ENCODE measurements at regions not wholly inside any gene's neighbourhood (a gene's known extent, or its start where the extent isn't known, plus 50 kb on each side); places are given as distances from the start of the nearest gene placed in this dataset.

GRCh38 chr4:54575919-54576318, 81.8 kb upstream of the KIT start:
- Histone ChIP-seq H3K27ac (replicated peaks in 1 of 4) (no peak overlapping the region), H3K36me3 (no peaks in the 10 kb centered on the region), H3K9me3 (no peaks in the 10 kb centered on the region), H3K4me1 (no peaks in the 10 kb centered on the region), H3K4me3 (no peak overlapping the region), H3K27me3 (no peaks in the 10 kb centered on the region)
- no peak for DNase-seq (ENCODE audit: extremely low spot score)
- intact Hi-C loops (cut with DNase I), result no loop called here
- WGBS, result 87% methylated on average over 2 of the region's 2 CpGs
- TF ChIP-seq POLR2AphosphoS5 (IDR thresholded peaks at IDR 0.05), result no peak
- TF ChIP-seq CTCF (IDR thresholded peaks at IDR 0.05), result no peak
- TF ChIP-seq EP300 (IDR thresholded peaks at IDR 0.05), result no peak
- TF ChIP-seq POLR2A (IDR thresholded peaks at IDR 0.05; ENCODE audit: low read depth), result no peak

GRCh38 chr4:54581807-54582206, 76.0 kb upstream of the KIT start:
- Histone ChIP-seq H3K4me3 (no peak overlapping the region), H3K36me3 (no peaks in the 10 kb centered on the region), H3K27me3 (no peaks in the 10 kb centered on the region), H3K27ac (replicated peaks in 1 of 4) (no peak overlapping the region), H3K4me1 (no peaks in the 10 kb centered on the region), H3K9me3 (no peaks in the 10 kb centered on the region)
- intact Hi-C loops (cut with DNase I), result no loop called here
- WGBS, result 41% methylated on average over 2 of the region's 2 CpGs
- TF ChIP-seq EP300 (IDR thresholded peaks at IDR 0.05) (no peak), POLR2AphosphoS5 (IDR thresholded peaks at IDR 0.05) (no peak), POLR2A (IDR thresholded peaks at IDR 0.05; ENCODE audit: low read depth) (no peak), CTCF (IDR thresholded peaks at IDR 0.05) (no peak)
- no peak for DNase-seq (ENCODE audit: extremely low spot score)

DNA sequence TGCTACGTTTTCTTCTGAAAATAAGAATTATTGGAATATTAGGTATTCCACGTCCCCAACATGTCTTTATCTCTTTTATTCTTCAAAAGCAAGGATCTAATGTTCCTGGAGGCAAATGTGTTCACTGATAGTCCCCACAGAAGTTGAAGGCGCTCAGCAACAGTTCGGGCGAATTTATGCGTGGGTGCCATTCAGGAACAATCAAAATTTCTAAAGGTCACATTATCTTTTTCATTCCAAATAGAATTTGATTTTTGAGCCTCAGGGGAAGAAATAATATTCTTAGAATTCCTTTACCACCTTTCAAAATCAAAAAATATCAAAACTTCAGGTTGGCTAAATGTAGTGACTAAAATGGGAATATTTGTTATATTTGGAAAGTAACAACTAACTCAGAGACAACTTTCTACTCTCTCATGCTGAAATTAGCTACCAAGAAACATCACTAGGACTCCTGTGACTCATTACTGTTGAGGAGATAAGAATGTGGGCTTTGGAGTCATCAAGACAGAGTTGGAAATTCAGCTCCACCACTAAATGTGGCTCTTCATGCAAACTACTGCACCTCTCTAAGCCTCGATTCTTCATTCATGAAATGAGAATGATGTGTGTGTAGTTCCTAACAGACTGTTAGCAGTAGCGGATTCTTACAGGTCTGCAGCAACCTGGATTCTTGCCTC, 72.3 kb upstream of the KIT start:
- Histone ChIP-seq H3K9me3 (no peaks in the 10 kb centered on the region), H3K36me3 (no peaks in the 10 kb centered on the region), H3K27me3 (no peaks in the 10 kb centered on the region), H3K4me1 (no peaks in the 10 kb centered on the region), H3K4me3 (no peak overlapping the region), H3K27ac (replicated peaks in 1 of 4) (no peak overlapping the region)
- DNase-seq (ENCODE audit: extremely low spot score), result no peak
- WGBS, result 92% methylated on average over 8 of the region's 8 CpGs
- TF ChIP-seq EP300 (IDR thresholded peaks at IDR 0.05) (no peak), POLR2A (IDR thresholded peaks at IDR 0.05; ENCODE audit: low read depth) (no peak), POLR2AphosphoS5 (IDR thresholded peaks at IDR 0.05) (no peak), CTCF (IDR thresholded peaks at IDR 0.05) (no peak)
- intact Hi-C loops (cut with DNase I), result no loop called here

DNA sequence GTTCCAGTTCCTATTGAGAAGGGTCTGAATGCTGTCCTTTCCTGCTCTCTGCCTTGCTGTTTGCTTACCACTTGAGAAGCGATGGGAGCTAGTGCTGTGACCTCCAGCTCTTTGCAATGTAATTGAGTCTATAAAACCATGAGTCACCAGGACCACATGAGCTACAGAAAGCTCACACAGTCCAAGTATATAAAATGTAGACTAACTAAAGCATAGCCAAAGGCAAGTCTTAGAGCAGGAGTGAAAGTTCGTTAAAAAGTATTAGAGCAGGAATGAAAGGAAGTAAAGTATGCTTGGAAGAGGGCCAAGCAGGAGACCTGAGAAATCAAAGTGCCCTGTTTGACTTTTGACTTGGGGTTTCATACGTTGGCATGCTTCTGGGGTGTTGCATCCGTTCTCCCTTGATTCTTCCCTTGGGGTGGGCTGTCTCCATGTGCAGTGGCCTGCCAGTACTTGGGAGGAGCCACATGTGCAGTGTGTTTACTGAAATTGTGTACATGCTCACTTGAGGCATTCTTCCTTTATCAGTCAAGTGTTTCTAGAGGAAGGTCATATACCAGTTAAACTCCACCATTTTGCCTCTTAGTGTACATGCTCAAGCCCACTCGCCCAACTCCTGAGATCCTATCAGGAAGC, 71.3 kb upstream of the KIT start:
- no peak overlapping the region for H3K4me3 ChIP-seq
- H3K27me3 ChIP-seq, result no peaks in the 10 kb centered on the region
- intact Hi-C loops (cut with DNase I), result no loop called here
- H3K36me3 ChIP-seq, result no peaks in the 10 kb centered on the region
- no peak for DNase-seq (ENCODE audit: extremely low spot score)
- TF ChIP-seq POLR2AphosphoS5 (IDR thresholded peaks at IDR 0.05), result no peak
- TF ChIP-seq CTCF (IDR thresholded peaks at IDR 0.05), result no peak
- TF ChIP-seq EP300 (IDR thresholded peaks at IDR 0.05), result no peak
- TF ChIP-seq POLR2A (IDR thresholded peaks at IDR 0.05; ENCODE audit: low read depth), result no peak
- H3K4me1 ChIP-seq, result no peaks in the 10 kb centered on the region
- WGBS, result 79% methylated on average over 5 of the region's 5 CpGs
- H3K9me3 ChIP-seq, result no peaks in the 10 kb centered on the region
- H3K27ac ChIP-seq (replicated peaks in 1 of 4), result no peak overlapping the region
